ENCODE measurements at regions not wholly inside any gene's neighbourhood (a gene's known extent, or its start where the extent isn't known, plus 50 kb on each side); places are given as distances from the start of the nearest gene placed in this dataset.

DNA sequence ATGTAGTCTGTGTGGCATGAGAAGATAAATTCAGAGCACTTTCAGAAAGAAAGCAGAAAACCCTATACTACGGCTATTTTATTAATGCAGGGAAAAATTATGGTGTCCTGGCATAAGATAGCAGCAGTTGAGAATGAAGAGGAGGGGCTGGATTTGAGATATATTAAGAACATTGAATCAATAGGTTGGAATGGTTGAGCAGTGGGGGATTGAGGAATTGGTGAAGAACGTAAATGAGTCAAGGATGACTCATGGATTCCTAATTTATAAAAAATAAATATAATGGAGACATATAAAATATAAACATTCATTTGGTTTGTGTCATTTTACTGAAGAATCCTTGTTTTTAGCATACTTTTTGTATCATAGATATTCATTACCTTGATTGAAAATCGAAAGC lies 234.3 kb upstream of the ADAMTS5 start:
- TF ChIP-seq, protein P1, sequence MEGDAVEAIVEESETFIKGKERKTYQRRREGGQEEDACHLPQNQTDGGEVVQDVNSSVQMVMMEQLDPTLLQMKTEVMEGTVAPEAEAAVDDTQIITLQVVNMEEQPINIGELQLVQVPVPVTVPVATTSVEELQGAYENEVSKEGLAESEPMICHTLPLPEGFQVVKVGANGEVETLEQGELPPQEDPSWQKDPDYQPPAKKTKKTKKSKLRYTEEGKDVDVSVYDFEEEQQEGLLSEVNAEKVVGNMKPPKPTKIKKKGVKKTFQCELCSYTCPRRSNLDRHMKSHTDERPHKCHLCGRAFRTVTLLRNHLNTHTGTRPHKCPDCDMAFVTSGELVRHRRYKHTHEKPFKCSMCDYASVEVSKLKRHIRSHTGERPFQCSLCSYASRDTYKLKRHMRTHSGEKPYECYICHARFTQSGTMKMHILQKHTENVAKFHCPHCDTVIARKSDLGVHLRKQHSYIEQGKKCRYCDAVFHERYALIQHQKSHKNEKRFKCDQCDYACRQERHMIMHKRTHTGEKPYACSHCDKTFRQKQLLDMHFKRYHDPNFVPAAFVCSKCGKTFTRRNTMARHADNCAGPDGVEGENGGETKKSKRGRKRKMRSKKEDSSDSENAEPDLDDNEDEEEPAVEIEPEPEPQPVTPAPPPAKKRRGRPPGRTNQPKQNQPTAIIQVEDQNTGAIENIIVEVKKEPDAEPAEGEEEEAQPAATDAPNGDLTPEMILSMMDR (IDR thresholded peaks at IDR 0.05): no peak
- no peak for TF ChIP-seq POLR2A (IDR thresholded peaks at IDR 0.05)

Data from vagina (tissue), 2 donors.